ENCODE measurements at regions not wholly inside any gene's neighbourhood (a gene's known extent, or its start where the extent isn't known, plus 50 kb on each side); places are given as distances from the start of the nearest gene placed in this dataset.

DNA sequence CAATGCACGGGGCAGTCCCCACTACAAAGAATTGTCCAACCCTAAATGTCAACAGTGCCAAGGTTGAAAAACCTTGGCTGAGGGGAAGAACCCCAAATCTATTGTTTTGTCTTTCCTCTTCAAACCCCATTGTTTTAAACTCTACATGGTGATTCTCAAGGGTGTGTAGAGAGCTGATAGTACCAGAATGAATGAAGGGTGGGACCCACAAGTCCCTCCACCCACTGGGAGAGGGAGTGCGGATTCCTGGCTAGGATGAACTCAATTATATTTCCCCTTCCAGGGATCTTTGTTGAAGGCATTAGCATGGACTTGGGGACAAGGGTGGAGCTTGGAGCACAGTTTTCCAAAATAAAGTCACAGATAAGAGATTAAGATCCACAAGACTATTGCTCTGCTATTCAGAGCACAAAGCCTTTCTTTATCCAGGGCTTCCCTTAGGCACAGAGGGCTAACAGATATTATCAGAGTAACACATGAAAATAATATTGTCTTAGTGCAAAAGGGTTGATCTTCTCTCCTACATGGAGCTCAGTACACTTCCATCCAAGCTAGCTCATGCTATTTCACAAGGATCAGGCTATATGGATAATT lies 755.1 kb upstream of the TBX3 start:
- Histone ChIP-seq H3K27ac (ENCODE audit: low read length) (no peak overlapping the region), H4K20me1 (ENCODE audit: low read length) (no peaks in the 10 kb centered on the region), H3K4me3 (ENCODE audit: low read length) (no peak overlapping the region), H3K9me3 (ENCODE audit: low read length) (no peaks in the 10 kb centered on the region), H3F3A (ENCODE audit: low read length, unreplicated experiment) (no peaks in the 10 kb centered on the region), H3K79me2 (ENCODE audit: low read length) (no peaks in the 10 kb centered on the region), H3K4me1 (ENCODE audit: insufficient read depth, low read length) (peaks cover 10% of the 10 kb centered on the region), H3K9me2 (replicated peaks; ENCODE audit: low read length) (no peaks in the 10 kb centered on the region), H3K4me2 (ENCODE audit: low read length) (no peak overlapping the region), H3K9ac (ENCODE audit: low read length) (no peak overlapping the region), H2AFZ (ENCODE audit: low read length) (no peak overlapping the region), H3K36me3 (ENCODE audit: low read depth, low read length) (no peaks in the 10 kb centered on the region), H3K27me3 (ENCODE audit: low read length) (no peaks in the 10 kb centered on the region)
- no peak for ATAC-seq
- DNase-seq = no peak
- ChIA-PET POLR2A (ENCODE audit: unreplicated experiment) (no interaction called here), CTCF (no interaction called here)
- TF ChIP-seq EZH2 (IDR thresholded peaks at IDR 0.05; ENCODE audit: low read length, unreplicated experiment) = no peak
- no peak for TF ChIP-seq CTCF (conservative IDR thresholded peaks at IDR 0.05; ENCODE audit: low read depth, low read length)
- no peak for TF ChIP-seq EZH2phosphoT487 (IDR thresholded peaks at IDR 0.05; ENCODE audit: borderline replicate concordance, low read length)
- BruUV-seq (replicated peaks) = no TSS peak
- intact Hi-C loops (cut with micrococcal nuclease) = no loop called here

GRCh38 chr12:115438314-115438713 lies 754.3 kb upstream of the TBX3 start:
- ATAC-seq = no peak
- Histone ChIP-seq H3K4me3 (ENCODE audit: low read length) (no peak overlapping the region), H3K4me2 (ENCODE audit: low read length) (no peak overlapping the region), H4K20me1 (ENCODE audit: low read length) (no peaks in the 10 kb centered on the region), H2AFZ (ENCODE audit: low read length) (no peak overlapping the region), H3K9me2 (replicated peaks; ENCODE audit: low read length) (no peaks in the 10 kb centered on the region), H3K9ac (ENCODE audit: low read length) (no peak overlapping the region), H3K36me3 (ENCODE audit: low read depth, low read length) (no peaks in the 10 kb centered on the region), H3K27ac (ENCODE audit: low read length) (no peak overlapping the region), H3F3A (ENCODE audit: low read length, unreplicated experiment) (no peaks in the 10 kb centered on the region), H3K9me3 (ENCODE audit: low read length) (no peaks in the 10 kb centered on the region), H3K79me2 (ENCODE audit: low read length) (no peaks in the 10 kb centered on the region), H3K27me3 (ENCODE audit: low read length) (no peaks in the 10 kb centered on the region), H3K4me1 (ENCODE audit: insufficient read depth, low read length) (peaks cover 10% of the 10 kb centered on the region)
- ChIA-PET CTCF (no interaction called here), POLR2A (ENCODE audit: unreplicated experiment) (no interaction called here)
- no TSS peak for BruUV-seq (replicated peaks)
- DNase-seq = no peak
- no peak for TF ChIP-seq CTCF (conservative IDR thresholded peaks at IDR 0.05; ENCODE audit: low read depth, low read length)
- no peak for TF ChIP-seq EZH2 (IDR thresholded peaks at IDR 0.05; ENCODE audit: low read length, unreplicated experiment)
- no peak for TF ChIP-seq EZH2phosphoT487 (IDR thresholded peaks at IDR 0.05; ENCODE audit: borderline replicate concordance, low read length)
- intact Hi-C loops (cut with micrococcal nuclease) = no loop called here

DNA sequence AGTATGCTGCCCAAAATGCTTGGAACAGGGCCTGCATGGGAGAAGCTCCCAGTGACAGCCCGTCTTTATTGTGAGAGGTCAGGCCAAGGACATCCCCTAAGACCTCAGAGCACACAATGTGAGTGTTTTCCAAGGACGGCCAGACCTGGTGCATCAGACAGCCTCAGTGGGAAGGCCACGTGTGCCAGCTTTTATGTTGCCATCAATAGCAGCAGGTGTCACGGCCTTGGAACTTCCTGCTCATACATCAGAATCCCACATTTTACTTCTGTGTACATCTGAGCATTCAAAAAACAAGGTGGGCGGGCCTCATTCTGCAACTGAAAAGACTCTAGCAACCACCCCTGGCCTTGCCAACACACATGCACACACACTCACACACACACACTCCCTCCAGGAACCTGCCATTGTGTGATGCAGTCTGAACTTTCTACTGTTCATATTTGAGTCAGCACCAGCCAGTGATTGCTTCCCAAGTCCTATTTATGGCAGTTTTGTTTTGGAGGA lies 753.1 kb upstream of the TBX3 start:
- TF ChIP-seq EZH2phosphoT487 (IDR thresholded peaks at IDR 0.05; ENCODE audit: borderline replicate concordance, low read length) = no peak
- no peaks in the 10 kb centered on the region for H3K9me2 ChIP-seq (replicated peaks; ENCODE audit: low read length)
- no peaks in the 10 kb centered on the region for H3K79me2 ChIP-seq (ENCODE audit: low read length)
- H3K36me3 ChIP-seq (ENCODE audit: low read depth, low read length) = no peaks in the 10 kb centered on the region
- no TSS peak for BruUV-seq (replicated peaks)
- H3K4me1 ChIP-seq (ENCODE audit: insufficient read depth, low read length) = peaks cover 10% of the 10 kb centered on the region
- no peak overlapping the region for H3K9ac ChIP-seq (ENCODE audit: low read length)
- no peaks in the 10 kb centered on the region for H4K20me1 ChIP-seq (ENCODE audit: low read length)
- H3K4me3 ChIP-seq (ENCODE audit: low read length) = no peak overlapping the region
- no peak for ATAC-seq
- no peak overlapping the region for H3K4me2 ChIP-seq (ENCODE audit: low read length)
- no peaks in the 10 kb centered on the region for H3F3A ChIP-seq (ENCODE audit: low read length, unreplicated experiment)
- intact Hi-C loops (cut with micrococcal nuclease) = no loop called here
- CTCF ChIA-PET = no interaction called here
- H3K9me3 ChIP-seq (ENCODE audit: low read length) = no peaks in the 10 kb centered on the region
- POLR2A ChIA-PET (ENCODE audit: unreplicated experiment) = interaction anchor here (0.6 kb wide), 1 partner anchor 1670 kb away, joined by 3 read pairs; no protein-coding TSS in a partner anchor
- DNase-seq = no peak
- H3K27me3 ChIP-seq (ENCODE audit: low read length) = no peaks in the 10 kb centered on the region
- no peak overlapping the region for H2AFZ ChIP-seq (ENCODE audit: low read length)
- no peak overlapping the region for H3K27ac ChIP-seq (ENCODE audit: low read length)
